IPS-NIHi11 (cell line): ENCODE measurements at regions not wholly inside any gene's neighbourhood (a gene's known extent, or its start where the extent isn't known, plus 50 kb on each side); places are given as distances from the start of the nearest gene placed in this dataset.
"Not testable (repeated sequence)": the region's sequence is repeated elsewhere in the genome, so short reads cannot be mapped to it uniquely, and the experiment has no call there.

ENCODE experiments used
- DNase-seq: peaks from one replicate; pipeline ENCODE4 v3.0.0; 2012; ENCODE audit warnings: mixed read lengths, low spot score

DNA sequence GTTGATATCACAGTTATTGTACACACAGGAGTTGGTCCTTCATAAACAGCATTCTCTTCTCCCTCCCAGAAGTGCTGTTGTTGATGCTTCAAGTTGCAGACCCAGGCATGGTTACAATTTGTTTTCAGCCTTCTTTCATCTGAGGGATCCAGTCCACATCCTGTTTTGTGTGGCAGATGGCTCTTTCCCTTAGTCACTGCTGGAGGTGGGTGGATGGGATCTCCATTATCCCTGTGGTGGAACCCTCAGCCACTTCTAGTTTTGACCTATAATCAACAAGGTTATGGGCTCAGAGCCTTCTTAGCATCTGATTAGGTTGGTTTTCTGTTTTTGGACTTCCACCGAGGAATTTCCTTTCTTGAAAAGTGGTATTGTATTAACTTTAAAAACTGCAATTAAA, 214.2 kb downstream of the SH2D4B start:
- DNase-seq = no peak

DNA sequence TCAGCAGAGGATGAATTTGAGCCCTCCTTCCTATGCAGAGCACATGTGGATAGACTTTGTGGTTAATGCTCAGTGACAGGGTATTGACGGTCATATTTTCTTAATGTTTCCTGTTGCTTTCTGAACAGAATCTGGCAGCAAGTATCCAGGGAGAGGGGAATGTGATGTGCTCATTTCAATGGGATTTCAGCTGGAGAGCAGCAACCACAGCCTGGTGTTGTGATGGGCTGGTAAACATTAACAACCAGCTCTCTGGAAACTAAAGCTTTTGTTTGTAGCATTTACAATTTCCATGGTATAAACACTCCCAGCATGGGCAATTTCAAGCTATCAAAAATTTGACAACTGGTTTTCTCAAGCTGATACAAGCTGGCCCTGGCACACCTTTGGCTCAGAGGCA, 215.9 kb downstream of the SH2D4B start:
- no peak for DNase-seq

DNA sequence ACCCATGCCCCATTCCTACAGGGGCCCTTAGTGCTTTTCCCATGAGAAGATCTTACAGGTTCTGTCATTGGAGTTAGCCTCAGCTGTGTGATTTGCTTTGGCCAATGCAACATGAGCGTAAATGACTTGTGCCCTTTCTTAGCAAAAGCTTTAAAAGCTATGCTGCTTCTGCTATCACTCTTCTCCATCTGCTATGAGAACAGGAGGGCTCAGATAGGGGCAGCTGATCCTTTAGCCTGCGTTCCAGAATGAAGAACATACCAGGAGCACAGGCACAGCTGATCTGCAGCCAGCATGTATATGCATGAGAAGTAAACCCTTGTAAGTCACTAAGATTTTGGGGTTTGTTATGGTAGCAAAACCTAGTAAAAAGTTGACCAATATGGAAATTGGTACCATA, 218.2 kb downstream of the SH2D4B start:
- no peak for DNase-seq

DNA sequence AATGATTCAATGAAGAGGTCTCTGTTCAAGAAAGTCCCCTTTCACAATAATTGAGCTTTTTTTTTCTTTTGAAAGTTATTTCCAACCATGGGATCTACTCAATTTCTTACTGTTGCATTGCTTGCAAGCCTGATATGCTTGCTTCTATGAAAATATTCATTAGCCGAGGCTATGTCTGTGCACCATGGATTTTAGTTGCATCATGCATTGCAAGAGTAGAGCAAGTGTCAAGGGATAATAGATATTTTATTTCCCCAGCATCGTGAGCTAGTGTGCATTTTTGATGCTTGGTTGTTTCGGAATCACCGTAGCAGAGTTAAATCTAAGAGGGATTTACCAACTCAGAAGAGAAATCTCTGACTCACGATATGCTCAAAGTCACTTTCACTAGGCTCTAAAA, 222.0 kb downstream of the SH2D4B start:
- no peak for DNase-seq

DNA sequence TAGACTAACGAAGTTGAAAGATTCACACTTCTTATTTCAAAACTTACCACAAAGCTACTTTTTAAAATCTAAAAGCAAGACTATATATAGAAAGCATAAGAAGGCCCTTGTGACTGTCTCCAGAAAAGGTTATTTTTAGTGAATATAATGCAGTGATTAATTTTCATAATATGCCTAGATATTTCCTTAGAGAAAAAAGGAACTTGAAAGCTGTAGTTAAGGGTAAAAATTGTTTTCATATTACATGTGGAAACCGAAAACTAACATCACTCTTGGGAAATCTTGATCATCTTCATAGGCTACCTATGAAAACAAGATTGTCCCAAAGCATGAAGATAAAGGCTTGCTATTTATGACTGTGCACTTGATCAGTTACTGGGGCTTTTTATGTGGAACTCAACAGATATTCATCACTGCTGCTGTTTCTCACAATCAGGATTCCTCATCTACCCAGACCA, 223.2 kb downstream of the SH2D4B start:
- DNase-seq = no peak

DNA sequence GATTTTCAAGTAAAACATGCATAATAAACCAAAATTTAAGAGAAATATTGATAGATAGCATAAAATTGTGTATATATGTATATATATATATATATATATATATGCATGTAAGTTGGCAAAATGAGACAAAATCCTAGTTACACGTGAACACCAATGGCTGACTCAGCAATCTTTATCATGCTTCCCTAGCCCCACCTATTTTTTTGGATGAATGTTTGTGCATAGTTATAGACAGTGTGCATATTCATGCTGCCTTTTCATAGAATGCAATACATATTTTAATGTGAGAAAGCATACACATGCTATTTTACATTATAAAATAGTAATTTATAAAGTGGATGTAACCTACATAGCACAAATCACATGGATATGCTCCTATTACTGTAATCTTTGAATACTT, 230.3 kb downstream of the SH2D4B start:
- no peak for DNase-seq

DNA sequence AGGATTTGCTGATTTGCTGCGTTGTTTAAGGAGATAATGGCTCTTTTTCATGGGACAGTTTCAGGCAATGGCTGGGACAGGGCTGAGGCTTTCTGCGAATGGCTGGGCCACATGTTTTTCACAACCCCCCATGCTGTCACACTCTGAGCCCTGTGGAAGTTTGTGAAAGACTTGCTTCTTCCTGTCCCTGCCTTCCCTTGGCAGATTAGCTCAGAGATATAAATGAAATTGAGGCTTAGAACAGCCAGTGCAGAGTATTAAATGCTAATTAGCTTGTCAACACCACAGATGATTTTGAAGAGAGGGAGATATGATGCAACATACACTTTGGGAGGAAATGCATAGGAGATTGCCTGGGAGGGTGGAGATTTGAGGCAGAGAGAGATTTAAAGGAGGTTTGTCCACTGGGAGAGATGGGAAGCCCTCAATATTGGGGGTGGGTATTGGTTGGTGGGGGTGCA, 232.0 kb downstream of the SH2D4B start:
- DNase-seq = no peak

DNA sequence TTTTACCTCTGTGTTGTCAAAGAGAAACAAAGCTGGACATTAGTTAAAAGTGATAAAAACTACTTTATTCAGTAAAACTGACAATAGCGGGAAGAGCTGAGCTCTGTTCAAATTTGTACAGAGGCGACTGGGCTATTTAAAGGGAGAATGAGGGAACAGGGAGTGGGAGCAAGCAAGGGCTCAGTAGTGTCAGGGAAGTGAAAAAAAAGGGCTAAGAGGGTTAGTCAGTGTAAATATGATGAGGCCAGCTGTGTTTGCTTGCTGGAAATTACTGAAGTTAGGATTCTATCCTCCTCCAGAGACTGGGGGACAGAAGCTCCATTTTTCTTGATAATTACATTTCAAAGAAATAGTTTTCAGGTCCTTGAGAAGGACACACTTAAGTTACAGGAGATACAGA, 232.5 kb downstream of the SH2D4B start:
- no peak for DNase-seq

DNA sequence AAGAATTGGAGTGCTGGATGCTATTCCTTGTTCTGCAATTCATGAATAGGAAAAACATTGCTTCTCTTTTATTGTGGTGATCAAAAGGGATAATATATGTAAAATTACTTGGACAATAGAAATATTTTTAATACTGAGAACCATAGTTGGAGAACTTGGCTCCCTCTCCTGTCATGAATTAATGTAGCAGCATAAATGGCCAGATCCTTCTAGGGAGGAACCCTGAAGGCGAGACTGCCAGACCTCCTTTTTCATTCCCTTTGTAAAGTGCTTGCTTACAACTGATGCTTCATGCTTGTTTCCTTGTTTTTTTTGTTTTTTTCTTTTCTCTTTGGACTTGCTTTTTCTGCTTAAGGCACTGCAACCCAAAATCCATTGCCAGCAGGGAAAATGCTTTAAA, 233.6 kb downstream of the SH2D4B start:
- DNase-seq = no peak

DNA sequence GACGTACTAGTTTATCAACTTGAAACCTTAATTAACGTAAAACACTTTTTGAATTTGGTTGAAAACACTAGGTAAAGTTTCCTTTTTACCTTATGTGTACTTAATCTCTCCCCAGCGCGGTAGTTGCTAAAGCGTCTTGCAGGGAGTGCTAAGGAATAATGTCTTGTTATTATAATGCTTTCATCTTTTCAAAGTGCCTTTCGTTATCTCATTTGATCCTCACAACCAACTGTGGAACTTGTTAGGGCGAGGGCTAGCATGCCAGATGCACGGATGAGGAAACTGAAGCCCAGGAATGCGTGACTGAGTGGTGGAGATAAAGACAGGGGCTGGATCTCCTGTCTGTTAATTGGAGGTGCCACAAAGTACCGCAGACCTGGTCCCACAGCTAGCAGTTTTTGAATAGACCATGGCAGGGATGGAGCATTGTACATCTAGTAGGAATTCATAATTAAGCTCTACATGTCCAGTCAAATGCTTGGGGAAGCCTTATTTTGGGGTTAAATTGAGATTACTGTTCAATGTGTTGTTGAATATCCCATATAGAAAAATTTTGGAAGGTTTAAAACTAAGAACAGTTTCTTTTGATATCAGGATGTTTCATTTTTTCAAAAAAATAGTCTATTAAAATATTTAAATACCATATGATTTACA, 234.3 kb downstream of the SH2D4B start:
- no peak for DNase-seq

DNA sequence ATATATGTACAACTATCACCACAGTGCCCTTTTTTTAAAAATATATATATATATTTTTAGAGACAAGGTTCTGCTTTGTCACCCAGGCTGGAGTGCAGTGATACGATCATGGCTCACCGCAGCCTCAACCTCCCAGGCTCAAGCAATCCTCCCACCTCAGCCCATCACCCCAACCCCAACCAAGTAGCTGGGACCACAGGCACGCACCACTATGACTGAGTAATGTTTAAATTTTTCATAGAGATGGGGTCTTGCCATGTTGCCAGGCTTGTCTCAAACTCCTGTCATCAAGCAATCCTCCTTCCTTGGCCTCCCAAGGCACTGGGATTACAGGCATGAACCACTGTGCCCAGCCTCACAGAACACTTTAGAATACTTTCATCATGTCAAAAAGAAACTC, 234.9 kb downstream of the SH2D4B start:
- DNase-seq = no peak

DNA sequence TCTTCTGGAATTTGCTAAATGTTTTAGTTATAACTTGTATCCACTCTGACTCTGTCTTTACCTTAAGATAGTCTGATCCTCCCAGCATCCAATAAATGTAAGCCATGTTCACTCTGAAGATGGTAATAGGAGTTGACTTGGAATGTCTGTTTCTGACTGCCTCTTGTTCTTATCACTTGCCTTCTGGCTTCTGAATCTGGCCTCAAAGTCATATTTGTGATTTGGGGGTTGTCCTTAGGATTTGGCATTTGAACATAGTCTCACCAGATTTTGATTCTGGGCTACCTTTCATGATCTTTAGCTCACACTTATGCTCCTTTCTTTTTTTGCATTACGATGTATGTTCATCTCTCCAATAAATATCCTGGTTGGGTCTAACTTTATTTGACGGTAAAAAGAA, 247.0 kb downstream of the SH2D4B start:
- DNase-seq = no peak

DNA sequence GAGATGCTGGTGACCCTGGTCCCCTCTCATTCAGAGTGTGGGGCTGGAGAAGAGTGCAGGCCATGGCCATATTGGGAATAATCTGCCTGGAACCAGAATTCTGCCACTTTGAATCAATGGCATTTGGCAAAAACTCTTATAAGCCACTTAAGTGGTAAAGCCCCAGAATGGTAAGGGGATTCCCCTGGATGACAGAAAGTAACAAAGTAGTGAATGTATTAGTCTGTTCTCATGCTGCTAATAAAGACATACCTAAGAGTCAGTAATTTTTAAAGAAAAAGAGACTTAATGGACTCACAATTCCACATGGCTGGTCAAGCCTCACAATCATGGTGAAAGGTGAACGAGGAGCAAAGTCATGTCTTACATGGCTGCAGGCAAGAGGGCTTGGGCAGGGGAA, 248.6 kb downstream of the SH2D4B start:
- no peak for DNase-seq

DNA sequence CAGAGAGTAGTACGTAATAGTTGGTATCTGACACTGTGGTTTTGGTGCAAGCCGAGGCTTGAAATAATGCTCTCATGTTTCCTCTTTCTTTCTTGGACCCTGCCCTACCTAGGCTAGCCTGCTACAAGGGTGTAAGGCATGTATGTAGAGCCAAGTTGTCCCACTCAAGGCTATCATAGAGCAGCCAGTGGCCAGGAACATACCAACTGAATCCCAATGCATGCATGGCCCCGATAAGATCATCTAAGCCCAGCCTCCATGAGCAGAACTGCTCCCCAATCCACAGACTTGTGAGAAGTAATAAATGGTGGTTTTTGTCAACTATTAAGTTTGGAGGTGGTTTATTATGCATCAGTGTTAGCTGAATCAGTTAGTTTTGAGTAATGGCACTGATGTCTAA, 250.2 kb downstream of the SH2D4B start:
- DNase-seq = no peak

DNA sequence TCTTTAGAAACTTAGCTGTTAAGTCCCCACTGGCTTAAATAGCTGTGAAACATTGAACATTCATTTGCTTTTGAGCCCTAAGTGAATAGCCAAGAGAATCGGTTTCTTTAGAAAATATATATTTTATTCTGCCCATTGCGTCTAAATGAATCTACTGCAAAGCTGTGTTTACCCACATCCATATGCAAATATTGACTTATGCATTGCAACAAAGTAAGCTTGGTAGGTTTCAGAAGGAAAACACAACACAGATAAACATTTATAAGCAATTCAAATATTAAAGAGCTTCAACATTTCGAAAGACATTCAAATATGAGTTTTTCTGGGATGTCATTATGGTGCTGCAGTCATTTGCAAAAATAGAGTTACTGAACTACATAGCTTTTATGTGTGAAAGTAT, 257.3 kb downstream of the SH2D4B start:
- no peak for DNase-seq

DNA sequence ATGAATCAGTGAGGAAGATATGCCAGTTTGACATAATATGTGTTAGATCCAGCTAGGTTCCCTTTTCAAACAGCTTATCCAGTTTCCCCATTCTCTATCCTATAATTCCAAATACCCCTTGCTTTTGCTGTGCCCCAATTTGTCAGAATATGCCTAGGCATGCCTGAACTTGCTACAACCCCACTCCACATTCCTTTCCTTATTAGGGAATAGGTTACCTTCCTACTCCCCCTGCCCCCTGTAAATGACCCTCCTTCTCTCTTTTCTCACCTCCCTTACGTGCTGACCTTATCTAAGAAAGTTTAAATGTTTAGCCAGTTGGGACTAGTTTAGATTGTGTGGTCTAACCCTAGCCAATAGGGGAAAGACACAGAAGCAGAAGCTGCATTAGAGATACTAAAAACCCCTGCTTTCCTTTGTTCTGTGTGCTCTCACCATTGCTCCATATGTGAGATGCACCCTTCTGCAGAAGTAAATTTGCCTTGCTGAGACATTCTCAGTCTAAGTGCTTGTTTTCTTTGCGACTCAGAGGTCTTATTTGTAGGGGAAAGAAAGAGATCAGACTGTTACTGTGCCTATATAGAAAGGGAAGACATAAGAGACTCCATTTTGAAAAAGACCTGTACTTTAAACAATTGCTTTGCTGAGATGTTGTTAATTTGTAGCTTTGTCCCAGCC, 267.8 kb downstream of the SH2D4B start:
- no peak for DNase-seq

DNA sequence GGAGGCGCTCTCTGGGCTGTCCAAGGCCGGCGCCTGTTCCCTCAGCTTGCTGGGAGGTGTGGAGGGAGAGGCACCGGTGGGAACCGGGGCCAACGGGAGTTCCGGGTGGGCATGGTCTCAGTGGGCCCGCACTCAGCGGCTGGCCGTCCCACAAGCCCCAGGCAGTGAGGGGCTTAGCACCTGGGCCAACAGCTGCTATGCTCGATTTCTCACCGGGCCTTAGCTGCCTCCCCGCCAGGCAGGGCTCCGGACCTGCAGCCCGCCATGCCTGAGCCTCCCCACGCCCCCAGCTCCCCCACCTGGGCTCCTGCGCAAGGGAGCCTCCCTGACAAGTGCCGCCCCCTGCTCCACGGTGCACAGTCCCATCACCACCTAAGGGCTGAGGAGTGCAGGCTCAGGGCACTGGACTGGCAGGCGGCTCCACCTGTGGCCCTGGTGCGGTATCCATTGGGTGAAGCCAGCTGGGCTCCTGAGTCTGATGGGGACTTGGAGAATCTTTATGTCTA, 276.5 kb downstream of the SH2D4B start:
- no peak for DNase-seq

DNA sequence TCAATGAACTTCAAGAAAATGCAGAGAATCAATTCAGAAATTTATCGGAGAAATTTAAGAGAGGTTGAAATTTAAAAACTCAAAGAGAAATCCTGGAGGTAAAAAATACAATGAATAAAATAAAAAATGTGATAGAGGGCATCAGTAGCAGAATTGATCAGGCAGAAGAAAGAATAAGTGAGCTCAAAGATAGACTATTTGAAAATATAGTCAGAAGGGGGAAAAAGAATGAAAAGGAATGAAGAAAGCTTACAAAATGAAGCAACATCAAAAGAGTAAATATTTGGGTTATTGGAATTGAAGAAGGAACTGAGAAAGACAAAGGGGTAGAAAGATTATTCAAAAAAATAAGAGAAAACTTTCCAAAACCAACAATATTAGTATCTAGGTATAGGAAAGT, 291.4 kb downstream of the SH2D4B start:
- no peak for DNase-seq

DNA sequence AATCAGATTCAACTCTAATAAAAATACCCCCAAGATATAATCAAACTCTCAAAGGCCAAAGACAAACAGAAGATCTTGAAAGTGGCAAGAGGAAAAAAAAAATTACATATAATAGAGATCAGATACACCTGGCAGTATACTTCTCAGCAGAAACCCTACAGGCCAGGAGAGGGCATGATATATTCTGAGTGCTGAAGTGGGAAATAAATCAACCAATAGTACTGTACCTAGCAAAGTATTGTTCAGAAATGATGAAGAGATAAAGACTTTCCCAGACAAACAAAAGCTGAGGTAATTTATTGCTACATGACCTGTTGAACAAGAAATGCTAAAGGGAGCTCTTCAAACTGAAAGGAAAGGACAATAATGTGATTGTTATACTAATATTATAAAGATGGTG, 291.9 kb downstream of the SH2D4B start:
- no peak for DNase-seq

DNA sequence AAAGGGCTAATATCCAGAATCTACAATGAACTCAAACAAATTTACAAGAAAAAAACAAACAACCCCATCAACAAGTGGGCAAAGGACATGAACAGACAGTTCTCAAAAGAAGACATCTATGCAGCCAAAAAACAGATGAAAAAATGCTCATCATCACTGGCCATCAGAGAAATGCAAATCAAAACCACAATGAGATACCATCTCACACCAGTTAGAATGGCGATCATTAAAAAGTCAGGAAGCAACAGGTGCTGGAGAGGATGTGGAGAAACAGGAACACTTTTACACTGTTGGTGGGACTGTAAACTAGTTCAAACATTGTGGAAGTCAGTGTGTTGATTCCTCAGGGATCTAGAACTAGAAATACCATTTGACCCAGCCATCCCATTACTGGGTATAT, 295.0 kb downstream of the SH2D4B start:
- DNase-seq = not testable (repeated sequence)

DNA sequence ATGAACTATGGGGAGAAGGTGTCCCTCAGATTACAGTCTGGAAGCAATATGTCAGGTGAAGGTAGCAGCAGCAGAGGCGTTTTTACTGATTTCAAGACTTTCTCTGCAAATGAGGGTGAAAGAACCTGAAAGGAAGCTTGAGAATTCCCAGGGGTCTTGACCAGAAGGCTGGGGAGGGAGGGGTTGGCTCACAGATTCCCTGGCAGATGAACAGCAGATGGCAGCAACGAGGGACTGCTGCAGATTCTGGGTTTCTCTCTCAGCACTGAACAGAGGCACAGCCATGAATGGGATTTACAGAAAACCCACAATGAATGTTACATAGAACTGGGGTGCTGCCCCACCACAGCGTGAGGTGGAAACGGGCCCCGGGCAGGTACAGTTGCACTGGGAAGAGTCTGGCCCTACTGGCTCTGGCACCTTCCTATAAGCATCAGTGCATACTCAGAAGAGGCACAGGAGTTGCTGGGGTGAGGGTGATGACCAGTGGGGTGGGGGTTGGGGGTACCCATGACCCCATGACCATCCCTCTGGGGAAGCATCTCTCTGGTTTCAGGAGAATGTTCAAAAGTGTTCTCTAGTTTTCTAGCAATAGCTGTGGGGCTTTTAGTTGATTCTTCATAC, 317.8 kb downstream of the SH2D4B start:
- peak; percentile 68 for DNase-seq

DNA sequence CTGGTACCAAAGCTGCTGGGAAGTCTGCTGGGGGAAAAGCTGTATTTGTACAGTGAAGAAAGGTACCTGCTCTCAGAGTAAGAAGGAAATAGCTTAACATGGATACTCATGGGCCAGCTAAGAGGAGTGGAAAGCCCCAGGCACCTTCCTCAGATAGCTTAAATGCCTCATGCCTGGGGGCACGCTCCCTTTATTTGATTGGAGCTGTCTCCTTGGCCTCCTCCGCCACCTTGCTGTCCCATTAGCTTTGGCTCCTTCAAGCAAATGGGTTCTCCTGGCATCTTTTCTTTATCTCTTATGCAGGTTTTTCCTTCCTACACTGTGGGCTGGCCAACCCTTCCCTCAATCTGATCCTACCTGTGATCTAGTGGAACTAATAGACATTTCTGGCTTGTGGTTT, 318.5 kb downstream of the SH2D4B start:
- no peak for DNase-seq

DNA sequence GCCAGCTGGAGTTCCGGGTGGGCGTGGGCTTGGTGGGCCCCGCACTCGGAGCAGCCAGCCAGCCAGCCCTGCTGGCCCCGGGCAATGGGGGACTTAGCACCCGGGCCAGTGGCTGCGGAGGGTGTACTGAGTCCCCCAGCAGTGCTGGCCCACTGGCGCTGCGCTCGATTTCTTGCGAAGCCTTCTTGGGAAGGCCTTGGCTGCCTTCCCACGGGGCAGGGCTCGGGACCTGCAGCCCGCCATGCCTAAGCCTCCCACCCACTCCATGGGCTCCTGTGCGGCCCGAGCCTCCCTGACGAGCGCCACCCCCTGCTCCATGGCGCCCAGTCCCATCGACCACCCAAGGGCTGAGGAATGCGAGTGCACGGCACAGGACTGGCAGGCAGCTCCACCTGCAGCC, 321.6 kb downstream of the SH2D4B start:
- not testable (repeated sequence) for DNase-seq
